Iris pigment epithelial cell (primary cell): ENCODE measurements at regions not wholly inside any gene's neighbourhood (a gene's known extent, or its start where the extent isn't known, plus 50 kb on each side); places are given as distances from the start of the nearest gene placed in this dataset.
A peak's percentile ranks its signal among the peaks of the same experiment; 100 is the strongest.
"Not testable (repeated sequence)": the region's sequence is repeated elsewhere in the genome, so short reads cannot be mapped to it uniquely, and the experiment has no call there.

Experiments used
- DNase-seq: peaks from one replicate; pipeline ENCODE4 v3.0.0-alpha.2; 2011; ENCODE audit warnings: low read depth

DNA sequence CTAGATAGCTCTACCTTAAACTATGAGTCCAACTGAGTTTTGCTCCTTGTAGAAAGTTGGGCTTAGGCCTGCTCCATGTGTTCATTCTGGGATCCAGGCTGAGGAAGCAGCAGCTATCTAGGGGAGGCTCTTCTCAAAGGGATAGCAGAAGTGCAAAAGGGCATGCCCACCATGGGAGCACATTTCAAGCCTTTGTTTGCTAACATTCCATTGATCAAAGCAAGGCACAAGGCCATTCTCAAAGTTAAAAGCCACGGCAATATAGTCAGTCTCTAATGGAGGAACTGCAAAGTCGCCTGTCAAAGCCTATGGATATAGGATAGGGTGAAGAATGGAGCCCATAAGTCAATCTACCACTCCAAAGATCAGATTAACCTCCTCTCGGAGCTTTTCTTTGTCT is 488.1 kb upstream of the ARX start:
- DNase-seq = no peak

DNA sequence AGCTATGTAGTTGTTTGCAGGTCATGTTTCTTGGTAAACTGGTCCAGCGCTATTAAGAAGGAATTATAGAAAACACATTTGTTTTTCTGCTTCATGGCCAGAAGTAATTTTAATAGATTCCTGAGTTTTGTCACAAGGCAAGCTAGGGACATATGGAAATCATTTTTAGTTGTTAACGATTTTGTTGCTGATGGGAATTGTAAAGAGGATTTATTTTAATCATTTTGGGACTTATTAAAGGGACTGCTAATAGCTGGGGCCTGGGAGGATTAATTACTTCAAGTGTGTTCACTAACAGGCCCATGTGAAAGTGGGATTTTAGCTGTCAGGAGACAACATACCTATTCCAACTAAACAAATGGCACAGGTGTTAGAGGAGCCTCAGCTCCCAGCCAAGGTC is 492.0 kb upstream of the ARX start:
- no peak for DNase-seq

DNA sequence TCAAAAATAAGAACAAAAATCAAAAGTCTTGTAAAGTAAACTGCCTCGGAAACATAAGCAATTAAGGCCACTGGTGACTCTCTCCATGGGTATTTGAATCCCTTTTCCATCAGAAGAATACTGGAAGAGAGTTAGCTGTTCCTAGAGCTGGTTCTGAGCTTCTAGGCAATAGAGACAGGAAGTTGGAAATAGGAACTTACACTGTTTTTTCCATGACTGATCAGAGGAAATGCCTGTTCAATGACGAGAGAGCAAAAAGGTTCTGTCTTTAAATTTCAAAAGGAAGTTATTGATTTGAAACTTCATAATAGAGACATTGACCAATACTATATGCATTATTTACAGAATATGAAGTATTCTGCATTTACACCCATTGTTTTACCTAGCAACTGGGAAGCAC is 503.5 kb upstream of the ARX start:
- peak; percentile 15 for DNase-seq

DNA sequence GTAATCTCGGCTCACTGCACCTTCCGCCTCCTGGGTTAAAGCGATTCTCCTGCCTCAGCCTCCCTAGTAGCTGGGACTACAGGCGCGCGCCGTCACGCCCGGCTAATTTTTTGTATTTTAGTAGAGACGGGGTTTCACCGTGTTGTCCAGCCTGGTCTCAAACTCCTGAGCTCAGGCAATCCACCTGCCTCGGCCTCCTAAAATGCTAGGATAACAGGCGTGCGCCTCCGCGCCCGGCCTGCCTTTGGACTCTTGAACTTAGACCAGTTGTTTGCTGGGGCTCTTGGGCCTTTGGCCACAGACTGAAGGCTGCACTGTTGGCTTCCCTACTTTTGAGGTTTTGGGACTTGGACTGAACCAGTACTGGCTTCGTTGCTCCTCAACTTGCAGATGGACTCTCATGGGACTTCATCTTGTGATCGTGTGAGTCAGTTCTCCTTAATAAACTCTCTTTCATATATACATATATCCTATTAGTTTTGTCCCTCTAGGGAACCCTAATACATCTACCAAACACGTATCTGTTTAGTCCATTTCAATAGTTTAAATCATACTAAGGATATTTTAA is 506.8 kb upstream of the ARX start:
- not testable (repeated sequence) for DNase-seq

DNA sequence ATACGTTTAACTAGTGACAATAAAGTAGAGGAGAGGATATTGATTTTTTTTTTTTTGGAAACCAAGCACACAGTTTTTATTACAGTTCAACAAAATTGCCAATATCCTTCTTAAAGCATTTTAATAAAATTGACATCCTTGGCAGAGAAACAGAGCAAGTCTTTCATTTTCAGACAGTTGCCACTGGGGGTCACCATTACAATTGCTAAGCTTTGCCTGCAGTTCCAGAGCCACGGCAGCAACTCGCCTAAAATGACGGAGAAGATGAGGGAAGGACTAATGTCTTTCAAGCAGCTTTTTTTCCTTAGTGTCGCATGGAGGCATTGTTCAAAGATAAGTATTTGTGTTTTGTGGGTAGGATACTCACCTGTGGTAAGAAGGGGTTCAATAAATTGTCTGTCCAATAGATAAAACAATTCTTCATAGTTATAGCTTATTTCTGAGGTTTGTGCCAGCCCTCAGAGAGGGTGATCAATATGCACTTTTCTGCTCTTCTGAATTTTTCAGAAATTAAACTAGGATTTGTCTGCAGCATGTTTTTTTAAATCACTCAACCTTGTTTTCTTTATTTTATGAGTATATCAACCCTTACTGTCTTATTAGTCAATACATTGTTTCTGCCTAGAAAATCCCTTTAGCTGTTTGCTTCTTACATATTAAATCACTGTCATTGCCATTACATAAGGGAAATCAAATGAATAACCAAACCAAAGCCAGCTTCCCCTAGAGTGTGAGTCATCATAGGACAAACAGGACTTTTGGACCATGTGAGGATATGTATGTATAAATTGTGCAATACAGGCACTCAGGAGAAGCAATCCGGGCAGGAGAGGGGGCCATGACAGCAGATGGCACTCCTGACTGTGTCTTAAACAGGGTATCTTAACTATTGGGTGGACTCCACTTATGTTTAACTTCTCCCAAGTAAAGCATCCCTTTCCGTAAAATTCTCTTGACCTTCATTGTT is 508.1 kb upstream of the ARX start:
- DNase-seq = peak; percentile 67

DNA sequence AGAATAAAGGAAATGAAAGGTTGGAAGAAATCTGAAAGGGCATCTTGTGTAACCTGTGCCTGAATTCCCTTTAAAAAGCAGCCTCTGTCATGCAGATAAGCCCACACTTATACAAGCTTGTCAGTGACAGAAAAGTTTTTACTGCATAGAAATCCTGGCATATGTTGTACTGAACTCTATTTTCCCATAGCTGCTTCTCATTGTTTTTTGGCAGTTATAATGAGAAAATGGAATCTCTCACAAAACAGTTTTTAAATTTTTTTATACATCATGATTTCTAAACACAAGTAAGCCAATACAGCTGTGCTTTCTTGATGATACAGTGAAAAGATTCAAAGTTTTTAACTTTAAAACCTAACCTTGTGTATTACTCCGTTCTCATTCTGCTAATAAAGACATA is 511.4 kb upstream of the ARX start:
- DNase-seq = no peak

DNA sequence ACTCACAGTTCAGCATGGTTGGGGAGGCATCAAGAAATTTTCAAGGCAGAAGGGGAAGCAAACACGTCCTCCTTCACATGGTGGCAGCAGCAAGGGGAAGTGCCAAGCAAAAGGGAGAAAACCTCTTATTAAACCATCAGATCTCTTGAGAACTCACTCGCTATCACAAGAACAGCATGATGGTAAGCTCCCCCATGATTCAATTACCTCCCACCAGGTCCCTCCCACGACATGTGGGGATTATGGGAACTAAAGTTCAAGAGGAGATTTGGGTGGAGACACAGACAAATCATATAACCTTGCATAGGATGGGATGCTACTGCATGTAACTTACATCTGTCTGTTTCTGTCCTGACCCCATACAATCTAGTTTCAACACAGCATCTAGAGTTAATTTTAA is 511.8 kb upstream of the ARX start:
- no peak for DNase-seq

DNA sequence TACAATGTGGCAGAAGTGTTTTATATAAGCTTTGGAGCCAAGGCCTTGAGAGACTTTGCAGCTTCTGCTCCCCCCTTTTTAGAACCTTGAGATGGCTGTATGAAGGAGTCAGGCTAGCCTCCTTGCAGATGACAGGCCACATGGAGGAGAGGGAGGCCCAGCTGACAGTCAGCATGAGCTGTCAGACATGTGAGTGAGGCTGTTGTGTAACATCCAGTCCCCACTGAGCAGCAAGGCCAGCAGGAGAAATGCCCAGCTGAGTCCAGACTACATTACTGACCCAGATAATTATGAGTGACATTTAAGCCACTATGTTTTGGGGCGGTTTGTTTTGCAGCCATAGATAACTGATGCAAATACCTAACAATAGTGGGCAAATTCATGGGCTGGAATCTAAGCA is 515.3 kb upstream of the ARX start:
- DNase-seq = peak; percentile 72

DNA sequence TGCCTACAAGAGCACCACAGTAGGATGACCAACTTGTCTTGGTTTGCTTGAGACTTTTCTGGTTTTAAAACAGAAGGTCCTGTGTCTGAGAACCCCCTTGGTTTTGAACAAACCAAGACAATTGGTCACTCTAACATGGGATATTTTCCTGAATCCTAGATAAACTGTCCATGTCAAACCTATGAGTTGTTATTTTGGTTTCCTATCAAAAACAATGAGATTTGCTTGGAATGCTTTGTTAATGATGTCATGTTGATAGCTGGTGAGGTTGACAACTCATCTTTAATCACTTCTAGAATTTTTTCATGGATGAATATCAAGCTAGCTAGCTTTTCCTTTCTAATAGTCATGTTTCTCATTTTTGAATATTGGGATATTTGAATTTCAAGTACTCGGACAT is 518.3 kb upstream of the ARX start:
- peak; percentile 27 for DNase-seq

DNA sequence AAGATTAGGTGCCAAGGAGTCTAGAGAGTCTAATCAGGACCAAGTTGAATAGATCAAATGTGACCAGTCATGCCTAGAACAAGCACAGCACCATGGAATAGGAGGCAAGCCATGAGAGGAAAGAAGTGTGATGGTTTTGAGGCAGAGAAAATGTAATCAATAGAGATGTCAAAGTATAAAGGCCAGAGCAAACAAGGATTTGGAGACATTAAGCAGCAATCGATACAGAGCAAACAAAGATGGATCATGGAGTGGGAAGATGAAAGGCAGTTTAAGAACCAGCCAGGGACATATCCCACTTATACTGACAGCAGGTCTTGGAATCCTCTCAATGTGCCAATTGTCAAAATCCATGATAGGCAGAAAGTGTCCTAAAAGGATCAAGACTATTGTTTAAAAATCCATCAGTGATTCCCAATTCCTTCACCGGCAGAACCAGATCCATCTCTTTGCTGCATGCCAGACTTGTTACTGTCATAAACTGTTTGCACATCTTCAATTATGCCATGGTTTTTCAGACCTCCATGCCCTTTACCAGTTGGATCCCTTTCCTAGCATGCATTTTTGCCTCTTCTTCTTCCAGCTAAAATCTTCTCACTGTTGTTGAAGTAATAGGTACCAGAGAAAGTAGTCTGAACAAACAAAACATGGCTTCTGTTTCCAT is 520.7 kb upstream of the ARX start:
- DNase-seq = no peak

DNA sequence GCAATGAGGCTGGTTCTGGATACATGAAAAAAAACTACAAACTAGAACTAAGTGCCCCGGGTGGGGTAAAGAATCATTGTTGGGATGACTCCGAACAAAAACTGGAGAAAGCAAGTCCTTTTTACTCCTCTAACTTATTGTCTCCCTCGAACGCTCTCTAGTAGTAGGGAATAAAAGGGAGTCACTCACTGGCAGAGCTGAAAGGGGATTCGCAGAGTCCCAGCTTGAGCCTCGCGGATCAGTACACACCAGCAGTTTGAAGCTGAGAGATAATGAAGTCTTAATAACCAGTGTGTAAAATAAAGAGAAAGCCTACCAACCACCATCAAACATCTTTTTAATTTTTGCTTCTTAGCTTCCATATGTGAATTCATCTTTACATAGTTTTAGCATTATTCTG is 521.9 kb upstream of the ARX start:
- no peak for DNase-seq

DNA sequence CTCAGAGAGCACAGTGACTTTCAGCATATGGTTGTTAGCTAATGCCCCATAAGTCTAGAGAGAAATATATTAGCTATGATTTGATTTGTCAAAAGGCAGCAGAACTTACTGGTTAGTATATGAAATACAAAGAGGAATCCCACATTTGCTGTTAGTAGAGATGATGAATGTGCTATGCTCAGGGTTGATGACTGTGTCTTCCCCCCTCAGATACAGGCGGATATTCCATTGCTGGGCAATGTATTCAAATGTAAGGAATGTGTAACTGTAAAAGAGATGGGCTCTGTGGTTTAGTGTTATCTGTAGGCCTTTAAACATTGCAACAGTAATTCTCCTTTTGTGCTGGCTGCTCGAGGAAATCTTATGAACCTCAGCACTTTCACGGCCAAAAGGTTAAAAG is 528.9 kb upstream of the ARX start:
- peak; percentile 80 for DNase-seq

DNA sequence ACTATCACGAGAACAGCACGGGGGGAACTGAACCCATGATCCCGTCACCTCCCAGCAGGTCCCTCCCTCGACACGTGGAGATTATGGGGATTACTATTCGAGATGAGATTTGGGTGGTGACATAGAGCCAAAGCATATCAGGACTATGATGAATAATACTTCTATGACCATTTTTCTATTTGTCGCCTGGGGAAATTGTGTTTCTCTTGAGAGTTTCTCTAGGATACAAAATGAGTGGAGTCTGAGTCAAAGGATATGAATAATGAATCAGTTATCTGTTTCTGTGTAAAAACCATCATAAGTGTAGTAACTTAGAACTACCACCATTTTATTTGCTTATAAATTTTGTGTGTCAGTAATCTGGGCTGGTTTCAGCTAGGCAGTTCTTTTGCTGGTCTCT is 533.0 kb upstream of the ARX start:
- peak; percentile 40 for DNase-seq

DNA sequence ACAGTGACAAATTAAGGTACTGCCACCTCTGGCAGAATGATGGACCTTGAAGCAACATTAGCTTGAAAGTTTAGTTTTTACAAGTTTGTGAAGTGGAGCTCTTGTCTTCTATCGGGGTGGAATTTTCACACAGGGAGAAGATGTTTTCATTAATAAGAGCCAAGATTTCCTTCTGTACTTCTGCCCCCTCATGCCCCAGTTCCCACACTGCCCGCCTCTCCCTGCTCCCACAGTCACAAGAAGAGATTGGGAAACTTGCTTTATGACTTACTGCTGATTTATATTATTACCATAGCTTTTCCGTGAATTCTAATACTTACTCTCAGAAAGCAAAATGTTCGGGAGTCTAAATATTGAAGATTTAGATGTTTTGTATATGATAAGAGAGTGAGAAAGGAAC is 539.8 kb upstream of the ARX start:
- DNase-seq = no peak

DNA sequence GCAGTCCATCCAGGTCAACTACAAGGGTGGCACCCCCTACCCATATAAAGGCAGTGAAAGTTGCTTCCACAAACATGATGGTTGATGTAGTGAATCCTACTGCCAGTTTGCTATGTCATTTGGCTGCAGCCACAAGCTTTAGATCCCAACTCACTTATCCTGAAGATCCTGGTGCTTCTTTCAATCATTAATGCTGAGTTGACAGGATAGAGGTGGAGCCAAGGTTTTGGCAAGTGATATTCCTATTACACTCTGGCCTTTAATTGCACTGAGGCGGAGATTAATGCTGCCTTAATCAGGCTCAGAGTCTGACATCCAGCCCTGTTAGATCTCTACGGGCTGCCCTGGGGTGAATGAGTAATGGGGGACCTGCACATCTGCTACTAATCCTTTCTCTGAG is 542.4 kb upstream of the ARX start:
- no peak for DNase-seq

DNA sequence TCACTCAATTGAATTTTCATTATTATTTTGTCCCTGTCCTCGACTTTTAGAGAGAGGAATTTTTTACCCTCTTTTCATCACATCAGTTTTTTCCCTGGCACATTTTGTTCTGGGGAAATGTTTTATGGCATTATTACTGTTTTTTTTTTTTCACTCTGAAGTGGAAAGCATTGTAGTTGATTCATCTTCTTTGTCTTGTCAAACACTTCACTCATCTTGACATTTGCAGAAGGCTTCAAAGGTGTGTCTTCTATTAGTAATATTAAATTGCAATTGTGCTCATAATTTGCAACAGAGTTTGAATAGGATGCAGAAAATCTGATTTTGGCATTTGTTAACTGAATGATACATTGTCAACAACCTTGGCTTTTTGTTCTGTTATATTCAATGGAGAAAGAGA is 545.4 kb upstream of the ARX start:
- no peak for DNase-seq

DNA sequence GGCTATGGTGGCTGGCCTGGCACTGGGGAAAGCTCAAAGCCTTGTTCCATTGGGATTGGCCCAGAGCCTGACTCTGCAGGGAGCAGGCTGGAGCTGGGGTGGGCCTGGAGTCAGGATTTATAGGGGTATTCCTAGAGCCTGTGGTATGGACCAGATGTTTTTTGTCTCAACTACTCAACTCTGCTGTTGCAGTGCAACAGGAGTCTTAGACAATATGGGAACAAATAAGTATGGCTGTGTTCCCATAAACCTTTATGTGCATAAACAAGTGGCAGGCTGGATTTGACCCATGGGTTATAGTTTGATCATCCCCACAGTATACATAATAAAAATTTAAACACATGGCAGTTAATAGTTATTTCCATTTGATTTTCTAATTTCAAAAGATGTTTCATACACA is 557.9 kb upstream of the ARX start:
- no peak for DNase-seq

DNA sequence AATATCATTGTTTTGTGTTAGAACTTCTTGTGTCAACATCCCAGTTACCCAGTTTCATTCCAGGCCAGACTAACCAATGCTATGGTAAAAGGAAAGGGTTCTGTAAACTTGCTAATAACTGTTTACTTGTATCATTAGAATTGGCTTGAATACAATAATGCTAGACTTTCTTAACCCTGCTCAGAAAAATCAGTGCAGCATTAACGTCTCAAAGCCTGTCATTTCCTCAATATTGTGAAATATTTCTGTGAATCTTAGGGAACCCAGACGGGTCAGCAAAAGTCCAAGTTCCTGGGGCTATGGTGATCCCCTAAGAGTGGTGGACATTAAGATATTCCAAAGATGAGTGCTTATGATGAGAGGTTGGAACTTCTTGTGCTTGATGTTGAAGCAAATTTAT is 541.2 kb upstream of the MAGEB18 start:
- DNase-seq = peak; percentile 63

DNA sequence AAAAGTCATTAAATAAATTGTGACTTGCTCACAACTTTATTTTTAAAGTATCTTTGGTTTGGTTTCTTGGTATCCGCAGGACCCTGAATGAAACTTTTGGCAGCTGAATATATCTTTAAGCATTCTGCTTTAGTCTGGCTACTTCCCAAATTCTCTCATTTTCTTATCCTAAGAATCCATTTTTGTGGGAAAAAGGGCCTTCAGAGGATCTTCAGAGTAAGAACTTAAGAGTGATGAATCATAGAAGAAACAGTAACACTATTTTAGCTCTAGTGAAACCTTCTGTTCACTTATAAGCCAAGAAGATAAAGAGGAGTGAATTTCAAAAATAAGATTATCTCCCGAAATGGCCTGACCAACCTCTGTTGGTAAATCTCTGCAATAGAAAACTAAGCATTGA is 540.6 kb upstream of the MAGEB18 start:
- peak; percentile 44 for DNase-seq

DNA sequence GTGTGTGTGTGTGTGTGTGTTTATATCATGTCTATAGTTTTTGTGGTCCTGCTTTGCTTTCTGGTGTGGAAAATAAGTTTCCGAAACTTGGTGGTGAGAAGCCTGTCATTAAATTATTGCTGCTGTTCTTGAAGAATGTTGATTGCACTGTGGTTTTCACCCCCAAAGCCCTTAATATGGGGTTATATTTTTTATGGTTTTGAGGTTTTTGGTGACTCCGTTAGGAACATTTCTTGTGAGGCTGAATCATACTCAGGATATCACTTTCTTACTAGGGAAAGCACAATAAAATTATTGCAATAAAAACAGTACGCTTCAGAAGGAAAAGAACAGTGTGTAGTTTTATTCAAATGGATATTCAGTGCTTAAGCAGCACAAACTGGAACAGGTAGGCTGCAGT is 539.1 kb upstream of the MAGEB18 start:
- DNase-seq = peak; percentile 41

DNA sequence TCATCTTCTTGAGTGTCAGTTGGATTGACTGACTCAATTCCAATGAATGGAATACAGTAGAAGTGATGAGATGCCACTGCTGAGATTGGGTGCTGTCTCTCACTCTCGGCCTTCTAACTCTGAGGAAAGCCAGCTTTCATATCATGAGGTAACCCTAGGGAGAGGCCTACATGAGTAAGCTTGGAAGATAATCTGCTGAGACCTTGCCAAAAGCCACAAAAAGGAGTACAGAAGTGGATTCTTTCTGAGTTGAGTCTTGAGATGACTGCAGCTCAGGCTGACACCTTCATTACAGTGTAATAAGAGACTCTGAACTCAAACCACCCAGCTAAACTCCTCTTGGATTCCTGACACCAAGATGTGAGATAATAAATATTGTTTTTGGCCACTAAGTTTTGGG is 537.4 kb upstream of the MAGEB18 start:
- peak; percentile 82 for DNase-seq

DNA sequence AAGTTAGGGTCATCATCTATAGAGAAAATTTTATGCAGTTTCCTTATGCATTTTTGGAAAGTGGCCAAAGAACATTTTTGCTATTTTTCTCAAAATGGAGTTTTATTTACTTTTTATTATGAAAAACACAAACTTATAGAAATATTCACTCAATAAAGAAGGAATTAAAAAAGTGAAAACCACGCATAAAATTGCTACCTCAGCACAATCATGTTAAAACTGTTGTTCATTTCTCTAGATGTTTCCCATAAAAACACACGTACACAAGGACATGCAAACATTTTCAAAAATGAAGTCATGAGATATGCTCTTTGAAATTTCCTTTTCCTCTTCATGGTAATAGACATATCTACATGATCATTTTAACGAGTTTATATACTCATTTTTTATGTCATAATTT is 536.8 kb upstream of the MAGEB18 start:
- DNase-seq = no peak

DNA sequence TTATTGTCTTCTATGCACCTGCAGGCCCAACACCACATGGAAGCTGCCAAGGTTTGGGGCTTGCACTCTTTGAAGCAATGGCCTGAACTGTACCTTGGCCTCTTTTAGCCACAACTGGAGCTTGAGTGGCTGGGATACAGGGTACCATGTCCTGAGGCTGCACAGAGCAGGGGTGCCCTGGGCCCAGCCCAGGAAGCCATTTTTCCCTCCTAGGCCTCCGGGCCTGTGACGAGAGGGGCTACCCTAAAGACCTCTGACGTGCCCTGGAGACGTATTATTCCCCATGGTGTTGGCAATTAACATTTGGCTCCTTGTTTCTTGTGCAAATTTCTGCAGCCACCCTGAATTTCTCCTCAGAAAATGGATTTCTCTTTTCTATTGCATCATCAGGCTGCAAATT is 519.9 kb upstream of the MAGEB18 start:
- DNase-seq = no peak
